IMR-90 (cell line): ENCODE measurements at regions not wholly inside any gene's neighbourhood (a gene's known extent, or its start where the extent isn't known, plus 50 kb on each side); places are given as distances from the start of the nearest gene placed in this dataset.

ENCODE experiments used
- ATAC-seq: fragments of 200-7000 bp; cut with Tn5 transposase; 2 replicates; pipeline ENCODE4 v1.9.1; 2020; ENCODE audit warnings: low read depth, mild to moderate bottlenecking, moderate library complexity
- BruUV-seq: library from RNA; stranded (reverse); fragments of 400-500 nt; replicated peaks from 2 replicates; lab custom pipeline; 2021; lab: Mats Ljungman, UMichigan
- CTCF ChIA-PET: fragments of 300-600 bp; formaldehyde crosslinking; extraction: SDS; loops from one replicate; lab custom pipeline; 2021; ENCODE audit warnings: antibody characterized with exemption; lab: Yijun Ruan, JAX
- POLR2A ChIA-PET: fragments of 300-600 bp; sonication (Branson Sonifier 250); formaldehyde crosslinking; loops from one replicate; lab custom pipeline; 2022; ENCODE audit warnings: antibody characterized with exemption; ENCODE audit not compliant: unreplicated experiment; lab: Charles Lee
- DNase-seq: peaks from one replicate; pipeline ENCODE4 v3.0.0; 2013
- H2AFZ ChIP-seq: replicated peaks from 2 replicates; pipeline ENCODE3; 2013; ENCODE audit warnings: low read length, mild to moderate bottlenecking; ENCODE audit not compliant: poor library complexity
- H2AK5ac ChIP-seq: 2 replicates; pipeline ENCODE4 v1.6.1; 2013; ENCODE audit warnings: low read depth, low read length, inconsistent platforms
- H2AK9ac ChIP-seq: replicated peaks from 2 replicates; pipeline ENCODE3; 2013; ENCODE audit warnings: mild to moderate bottlenecking, low read depth, low read length, moderate library complexity; ENCODE audit not compliant: poor library complexity
- H2BK120ac ChIP-seq: 2 replicates; pipeline ENCODE4 v1.6.1; 2013; ENCODE audit warnings: low read depth, low read length, inconsistent platforms
- H2BK15ac ChIP-seq: 3 replicates; pipeline ENCODE4 v1.6.1; 2013; ENCODE audit warnings: low read depth, low read length, inconsistent platforms
- H2BK20ac ChIP-seq: 2 replicates; pipeline ENCODE4 v1.6.1; 2013; ENCODE audit warnings: low read depth, mild to moderate bottlenecking, inconsistent platforms, low read length, moderate library complexity
- H2BK5ac ChIP-seq: 2 replicates; pipeline ENCODE4 v1.6.1; 2013; ENCODE audit warnings: mild to moderate bottlenecking, low read depth, low read length, inconsistent platforms; ENCODE audit not compliant: poor library complexity, severe bottlenecking
- H3K14ac ChIP-seq: replicated peaks from 2 replicates; pipeline ENCODE4 v1.6.1; 2013; ENCODE audit warnings: low read depth, low read length, inconsistent platforms
- H3K18ac ChIP-seq: 2 replicates; pipeline ENCODE4 v1.6.1; 2013; ENCODE audit warnings: low read depth, low read length, control low read depth
- H3K23ac ChIP-seq: 2 replicates; pipeline ENCODE4 v1.6.1; 2013; ENCODE audit warnings: low read depth, low read length, inconsistent platforms
- H3K27ac ChIP-seq: 2 replicates; pipeline ENCODE4 v1.5.1; 2013; ENCODE audit warnings: mild to moderate bottlenecking, control low read depth, low read length; ENCODE audit not compliant: insufficient read depth
- H3K27me3 ChIP-seq: 2 replicates; pipeline ENCODE4 v1.6.1; 2013; ENCODE audit warnings: low read length; ENCODE audit not compliant: control insufficient read depth, insufficient read depth
- H3K36me3 ChIP-seq: 2 replicates; pipeline ENCODE4 v1.6.1; 2013; ENCODE audit warnings: low read length, mixed read lengths; ENCODE audit not compliant: control insufficient read depth, insufficient read depth
- H3K4ac ChIP-seq: 2 replicates; pipeline ENCODE4 v1.6.1; 2013; ENCODE audit warnings: low read depth, low read length, inconsistent platforms
- H3K4me1 ChIP-seq: 2 replicates; pipeline ENCODE4 v1.6.1; 2013; ENCODE audit warnings: low read length, mixed read lengths; ENCODE audit not compliant: control insufficient read depth, insufficient read depth
- H3K4me2 ChIP-seq: 2 replicates; pipeline ENCODE4 v1.6.1; 2013; ENCODE audit warnings: low read depth, mild to moderate bottlenecking, control low read depth, low read length, moderate library complexity
- H3K4me3 ChIP-seq: 2 replicates; pipeline ENCODE4 v1.5.1; 2013; ENCODE audit warnings: low read depth, mild to moderate bottlenecking, control low read depth, low read length, moderate library complexity; ENCODE audit not compliant: insufficient read depth
- H3K56ac ChIP-seq: 2 replicates; pipeline ENCODE4 v1.6.1; 2013; ENCODE audit warnings: low read length, inconsistent platforms; ENCODE audit not compliant: insufficient read depth; ENCODE audit errors: extremely low read depth
- H3K79me1 ChIP-seq, 2 experiments: 2 replicates each; pipeline ENCODE4 v1.6.1; 2013; ENCODE audit warnings: low read length in 2 of 2, inconsistent platforms in 1 of 2, low read depth in 1 of 2
- H3K9ac ChIP-seq: 2 replicates; pipeline ENCODE4 v1.6.1; 2013; ENCODE audit warnings: low read depth, low read length, control low read depth
- H3K9me1 ChIP-seq: 2 replicates; pipeline ENCODE4 v1.6.1; 2013; ENCODE audit warnings: low read length, inconsistent platforms; ENCODE audit not compliant: insufficient read depth
- H3K9me3 ChIP-seq: 2 replicates; pipeline ENCODE4 v1.6.1; 2013; ENCODE audit warnings: low read length; ENCODE audit not compliant: control insufficient read depth, insufficient read depth
- H4K20me1 ChIP-seq: 2 replicates; pipeline ENCODE4 v1.6.1; 2013; ENCODE audit warnings: low read length, inconsistent platforms; ENCODE audit not compliant: insufficient read depth
- H4K5ac ChIP-seq: 2 replicates; pipeline ENCODE4 v1.6.1; 2013; ENCODE audit warnings: mild to moderate bottlenecking, low read depth, low read length, control low read depth
- H4K8ac ChIP-seq, 2 experiments: 2 replicates each; pipeline ENCODE4 v1.6.1; 2013; ENCODE audit warnings: low read depth in 2 of 2, low read length in 2 of 2, control low read depth in 1 of 2, inconsistent platforms in 1 of 2
- H4K91ac ChIP-seq: 2 replicates; pipeline ENCODE4 v1.6.1; 2013; ENCODE audit warnings: low read depth, low read length, inconsistent platforms; ENCODE audit not compliant: insufficient read depth
- BHLHE40 ChIP-seq: fragments of 150-350 bp; IDR thresholded peaks from 2 replicates; pipeline ENCODE4 v1.6.1; 2016; ENCODE audit warnings: mild to moderate bottlenecking, low read depth, low read length
- CEBPB ChIP-seq: IDR thresholded peaks from 2 replicates; pipeline ENCODE4 v1.6.1; 2012; ENCODE audit warnings: low read depth, low read length, improper control_type of control experiment
- CHD1 ChIP-seq: IDR thresholded peaks from 2 replicates; pipeline ENCODE4 v1.6.1; 2012; ENCODE audit warnings: low read depth, low read length, improper control_type of control experiment
- CTCF ChIP-seq: conservative IDR thresholded peaks from 2 replicates; pipeline ENCODE4 v1.5.1; 2012; ENCODE audit warnings: mild to moderate bottlenecking, low read depth, low read length, improper control_type of control experiment
- ELK1 ChIP-seq: fragments of 150-350 bp; IDR thresholded peaks from 2 replicates; pipeline ENCODE4 v1.6.1; 2016; ENCODE audit warnings: low read depth, mild to moderate bottlenecking, low read length, moderate library complexity, borderline replicate concordance
- MAFK ChIP-seq: IDR thresholded peaks from 2 replicates; pipeline ENCODE4 v1.6.1; 2012; ENCODE audit warnings: low read depth, low read length, improper control_type of control experiment
- MAZ ChIP-seq: IDR thresholded peaks from 2 replicates; pipeline ENCODE4 v1.6.1; 2012; ENCODE audit warnings: low read depth, mild to moderate bottlenecking, low read length, improper control_type of control experiment, moderate library complexity, borderline replicate concordance
- POLR2A ChIP-seq: IDR thresholded peaks from 2 replicates; pipeline ENCODE4 v1.6.1; 2012; ENCODE audit warnings: mild to moderate bottlenecking, low read depth, low read length
- RAD21 ChIP-seq: IDR thresholded peaks from 2 replicates; pipeline ENCODE4 v1.6.1; 2012; ENCODE audit warnings: low read length, improper control_type of control experiment
- RFX5 ChIP-seq: IDR thresholded peaks from 2 replicates; pipeline ENCODE4 v1.8.0; 2012; ENCODE audit warnings: low read depth, mild to moderate bottlenecking, low read length, moderate library complexity
- USF2 ChIP-seq: fragments of 150-350 bp; IDR thresholded peaks from 2 replicates; pipeline ENCODE4 v1.6.1; 2017; ENCODE audit warnings: mild to moderate bottlenecking, antibody characterized with exemption, low read length, low read depth
- WGBS, 2 experiments: methylation state at CpG; one replicate each; pipeline versions ENCODE4 v1.1.5 to v1.1.7; 2013; ENCODE audit warnings: missing lambda C conversion rate in 2 of 2; ENCODE audit not compliant: insufficient read length in 1 of 2; ENCODE audit errors: extremely low coverage in 2 of 2; 5-methylcytosine and 5-hydroxymethylcytosine counted together
- dilution Hi-C: fragments of 300-500 bp; cut with HindIII; formaldehyde crosslinking; loops from one replicate; pipeline ENCODE4 v1.14.3; 2018; ENCODE audit warnings: low sequenced_read_pairs; ENCODE audit not compliant: unreplicated experiment
- in situ Hi-C: fragments of 300-500 bp; cut with MboI; formaldehyde crosslinking; loops from 3 replicates; pipeline ENCODE4 v1.14.3; 2019; ENCODE audit warnings: low sequenced_read_pairs, inconsistent platforms, mixed read lengths
- intact Hi-C: fragments of 100-400 bp; cut with micrococcal nuclease; formaldehyde crosslinking; loops from 2 replicates; pipeline ENCODE4 v1.10.0; 2022

GRCh38 chr4:66059556-66059955 lies 389.3 kb upstream of the EPHA5 start:
- H3K18ac ChIP-seq: no peak overlapping the region
- H3K36me3 ChIP-seq: no peaks in the 10 kb centered on the region
- no peak overlapping the region for H4K8ac ChIP-seq
- H3K27me3 ChIP-seq: no peaks in the 10 kb centered on the region
- H2AFZ ChIP-seq: no peak overlapping the region
- H3K23ac ChIP-seq: no peak overlapping the region
- H4K91ac ChIP-seq: no peak overlapping the region
- H2BK5ac ChIP-seq: no peak overlapping the region
- H4K20me1 ChIP-seq: no peaks in the 10 kb centered on the region
- H3K27ac ChIP-seq: no peak overlapping the region
- no peak for DNase-seq
- no TSS peak for BruUV-seq
- no peak overlapping the region for H3K4ac ChIP-seq
- H3K4me1 ChIP-seq: no peaks in the 10 kb centered on the region
- no peak overlapping the region for H3K4me2 ChIP-seq
- CTCF ChIA-PET: no interaction called here
- ATAC-seq: no peak
- H3K79me1 ChIP-seq: no peaks in the 10 kb centered on the region
- no peak overlapping the region for H2BK15ac ChIP-seq
- H3K9ac ChIP-seq: no peak overlapping the region
- H2BK20ac ChIP-seq: no peak overlapping the region
- in situ Hi-C loops: no loop called here
- H2AK5ac ChIP-seq: no peak overlapping the region
- no peak overlapping the region for H2AK9ac ChIP-seq
- intact Hi-C loops: no loop called here
- dilution Hi-C loops: no loop called here
- WGBS, 2 experiments: no CpG with 5 or more reads among the region's 2 CpGs
- TF ChIP-seq CHD1: no peak
- TF ChIP-seq POLR2A: no peak
- no peak for TF ChIP-seq USF2
- TF ChIP-seq MAZ: no peak
- no peak for TF ChIP-seq CEBPB
- no peak for TF ChIP-seq ELK1
- no peak for TF ChIP-seq MAFK
- no peak for TF ChIP-seq BHLHE40
- TF ChIP-seq RFX5: no peak
- no peak for TF ChIP-seq RAD21
- TF ChIP-seq CTCF: no peak
- no peak overlapping the region for H2BK120ac ChIP-seq
- H3K9me3 ChIP-seq: peaks cover 3% of the 10 kb centered on the region; the same call in 1 of the 2 replicates
- H4K5ac ChIP-seq: no peak overlapping the region
- no peak overlapping the region for H3K14ac ChIP-seq
- H3K9me1 ChIP-seq: no peaks in the 10 kb centered on the region
- H3K4me3 ChIP-seq: no peak overlapping the region
- H3K56ac ChIP-seq: no peak overlapping the region
- POLR2A ChIA-PET: no interaction called here
